SK-N-SH (cell line): ENCODE measurements at regions not wholly inside any gene's neighbourhood (a gene's known extent, or its start where the extent isn't known, plus 50 kb on each side); places are given as distances from the start of the nearest gene placed in this dataset.

Experiments
- CTCF ChIA-PET: fragments of 300-600, 350-600 bp; formaldehyde crosslinking; extraction: SDS; loops from one replicate; lab custom pipeline; 2021; lab: Yijun Ruan, JAX
- POLR2A ChIA-PET: fragments of 350-600 bp; sonication (Branson Sonifier 250); formaldehyde crosslinking; extraction: SDS; loops from one replicate; lab custom pipeline; 2020; ENCODE audit warnings: antibody characterized with exemption, inconsistent platforms; lab: Yijun Ruan, JAX
- DNase-seq: peaks from one replicate; pipeline ENCODE4 v3.0.0; 2012
- H2AFZ ChIP-seq: fragments of 200-600 bp; sonication (generic); 2 replicates; pipeline ENCODE4 v1.8.1; 2016; ENCODE audit warnings: antibody characterized with exemption, mild to moderate bottlenecking, low read depth
- H3F3A ChIP-seq: fragments of 200-600 bp; sonication (generic); replicated peaks from 2 replicates; pipeline ENCODE3; 2016; ENCODE audit warnings: antibody characterized with exemption, mild to moderate bottlenecking; ENCODE audit not compliant: insufficient read depth
- H3K27ac ChIP-seq, 2 experiments: fragments of 200-500 bp in 1 of 2; fragments of 200-600 bp in 1 of 2; sonication (Bioruptor generic) in 1 of 2; sonication (generic), shearing (Covaris generic) in 1 of 2; 2 replicates each; pipeline versions ENCODE4 v1.5.1 to v1.6.1; 2014 to 2016; ENCODE audit warnings: low read depth in 2 of 2, inconsistent platforms in 1 of 2, low read length in 1 of 2, mild to moderate bottlenecking in 1 of 2, mixed read lengths in 1 of 2
- H3K27me3 ChIP-seq: fragments of 200-600 bp; sonication (generic), shearing (Covaris generic); 2 replicates; pipeline ENCODE4 v1.6.1; 2016; ENCODE audit warnings: mixed run types; ENCODE audit not compliant: insufficient read depth
- H3K36me3 ChIP-seq, 2 experiments: fragments of 200-500 bp in 1 of 2; fragments of 200-600 bp in 1 of 2; sonication (Bioruptor generic) in 1 of 2; sonication (generic) in 1 of 2; replicated peaks in 1 of 2; 2 replicates each; pipeline versions ENCODE3 to v1.5.1; 2014 to 2016; ENCODE audit warnings: low read length in 1 of 2, mild to moderate bottlenecking in 1 of 2; ENCODE audit not compliant: insufficient read depth in 2 of 2, control insufficient read depth in 1 of 2
- H3K4me1 ChIP-seq, 2 experiments: fragments of 200-500 bp in 1 of 2; fragments of 200-600 bp in 1 of 2; sonication (Bioruptor generic) in 1 of 2; sonication (generic), shearing (Covaris generic) in 1 of 2; 2 replicates each; pipeline versions ENCODE4 v1.5.1 to v1.6.1; 2014 to 2016; ENCODE audit warnings: low read depth in 1 of 2, low read length in 1 of 2, mixed run types in 1 of 2; ENCODE audit not compliant: insufficient read depth in 2 of 2, control insufficient read depth in 1 of 2
- H3K4me2 ChIP-seq: fragments of 200-600 bp; sonication (generic), shearing (Covaris generic); 2 replicates; pipeline ENCODE4 v1.6.1; 2017; ENCODE audit warnings: mixed run types
- H3K4me3 ChIP-seq, 2 experiments: fragments of 200-500 bp in 1 of 2; fragments of 200-600 bp in 1 of 2; sonication (Bioruptor generic) in 1 of 2; sonication (generic), shearing (Covaris generic) in 1 of 2; 2 replicates each; pipeline versions ENCODE4 v1.5.1 to v1.8.1; 2014 to 2016; ENCODE audit warnings: low read depth in 2 of 2, inconsistent platforms in 1 of 2, low read length in 1 of 2, mild to moderate bottlenecking in 1 of 2, mixed read lengths in 1 of 2, moderate library complexity in 1 of 2
- H3K79me2 ChIP-seq: fragments of 200-600 bp; sonication (generic); 2 replicates; pipeline ENCODE4 v1.8.1; 2017; ENCODE audit warnings: mild to moderate bottlenecking; ENCODE audit not compliant: insufficient read depth
- H3K9ac ChIP-seq: fragments of 200-600 bp; sonication (generic); 2 replicates; pipeline ENCODE4 v1.6.1; 2017; ENCODE audit warnings: mixed run types
- H3K9me2 ChIP-seq: fragments of 200-600 bp; sonication (generic); 2 replicates; pipeline ENCODE4 v1.6.1; 2017; ENCODE audit warnings: mixed run types
- H3K9me3 ChIP-seq: fragments of 200-600 bp; sonication (generic); 2 replicates; pipeline ENCODE4 v1.6.1; 2017; ENCODE audit warnings: mixed run types, mild to moderate bottlenecking, moderate library complexity
- H4K20me1 ChIP-seq: fragments of 200-600 bp; sonication (generic); 2 replicates; pipeline ENCODE4 v1.6.1; 2017; ENCODE audit warnings: mild to moderate bottlenecking, mixed run types; ENCODE audit not compliant: insufficient read depth
- CTCF ChIP-seq: fragments of 200-600 bp; sonication (generic); IDR thresholded peaks from 2 replicates; pipeline ENCODE4 v1.6.1; 2017; ENCODE audit warnings: antibody characterized with exemption, mild to moderate bottlenecking, moderate library complexity
- ELF1 ChIP-seq: IDR thresholded peaks from 2 replicates; pipeline ENCODE4 v1.4.0; 2012
- FOXJ3 ChIP-seq: sonication (generic); formaldehyde crosslinking; IDR thresholded peaks from 2 replicates; pipeline ENCODE4 v1.5.1; 2020; ENCODE audit warnings: mild to moderate bottlenecking, missing genetic modification reagents
- RCOR1 ChIP-seq: fragments of 150-350 bp; IDR thresholded peaks from 2 replicates; pipeline ENCODE4 v1.6.1; 2017; ENCODE audit warnings: antibody characterized with exemption, low read length
- RFX5 ChIP-seq: IDR thresholded peaks from 2 replicates; pipeline ENCODE4 v1.6.1; 2012; ENCODE audit warnings: mild to moderate bottlenecking, improper control_type of control experiment, low read length
- TAF1 ChIP-seq: IDR thresholded peaks from 2 replicates; pipeline ENCODE4 v1.6.1; 2012; ENCODE audit warnings: low read depth, mild to moderate bottlenecking, low read length, moderate library complexity, borderline replicate concordance
- USF1 ChIP-seq: IDR thresholded peaks from 2 replicates; pipeline ENCODE4 v1.4.0; 2012; ENCODE audit warnings: low read depth, borderline replicate concordance
- WGBS: methylation state at CpG from one replicate; pipeline ENCODE4 v1.1.6; 2017; ENCODE audit warnings: low lambda C conversion rate; 5-methylcytosine and 5-hydroxymethylcytosine counted together
- TF ChIP-seq, protein P1 (sequence below): IDR thresholded peaks from 2 replicates; pipeline ENCODE4 v1.4.0; 2012; ENCODE audit warnings: low read depth, borderline replicate concordance

DNA sequence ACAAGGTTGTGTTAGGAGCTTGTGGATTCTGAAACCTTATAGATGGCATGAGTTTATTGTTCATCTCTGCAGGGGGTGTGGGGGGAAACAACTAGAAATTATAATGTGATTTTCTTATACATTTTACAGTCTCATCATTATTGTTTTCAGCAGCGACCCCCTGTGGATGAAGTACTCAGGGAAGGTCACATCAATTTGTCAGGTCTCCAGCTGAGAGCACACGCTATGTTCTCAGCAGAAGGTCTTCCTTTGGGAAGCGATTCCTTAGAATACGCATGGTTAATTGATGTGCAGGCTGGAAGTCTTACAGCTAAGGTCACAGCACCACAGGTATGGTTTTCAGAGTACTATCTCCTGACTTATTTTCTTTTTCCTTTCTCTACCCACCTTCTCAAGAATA, 72.2 kb downstream of the BLTP1 start:
- Histone ChIP-seq H3K79me2 (no peaks in the 10 kb centered on the region), H3K4me1 (no peaks in the 10 kb centered on the region), H3K27me3 (no peaks in the 10 kb centered on the region), H3K4me3 (no peak overlapping the region), H3K9ac (no peak overlapping the region), H3F3A (peaks cover 5% of the 10 kb centered on the region), H4K20me1 (no peaks in the 10 kb centered on the region), H3K4me2 (no peak overlapping the region), H3K27ac (no peak overlapping the region), H3K36me3 (peaks cover 65 to 67% of the 10 kb centered on the region in 2 experiments), H2AFZ (no peak overlapping the region), H3K9me2 (no peaks in the 10 kb centered on the region), H3K9me3 (no peaks in the 10 kb centered on the region)
- no peak for DNase-seq
- 97% methylated on average over 4 of the region's 4 CpGs for WGBS
- TF ChIP-seq RCOR1 (no peak), FOXJ3 (CRISPR knock-in tag) (no peak), RFX5 (no peak)
- POLR2A ChIA-PET: no interaction called here
- CTCF ChIA-PET: interaction anchor here (0.9 kb wide), 1 partner anchor 15 kb away, joined by 3 read pairs; no protein-coding TSS in a partner anchor

GRCh38 chr4:122227202-122227601, 75.1 kb downstream of the BLTP1 start:
- Histone ChIP-seq H3K36me3 (peaks cover 59 to 62% of the 10 kb centered on the region in 2 experiments), H3K4me1 (no peaks in the 10 kb centered on the region), H3K9me2 (no peaks in the 10 kb centered on the region), H4K20me1 (no peaks in the 10 kb centered on the region), H3K4me2 (no peak overlapping the region), H3K27ac (no peak overlapping the region), H3K79me2 (no peaks in the 10 kb centered on the region), H3K4me3 (no peak overlapping the region), H3K27me3 (no peaks in the 10 kb centered on the region), H3F3A (peaks cover 12% of the 10 kb centered on the region), H3K9me3 (no peaks in the 10 kb centered on the region), H2AFZ (no peak overlapping the region), H3K9ac (no peak overlapping the region)
- 94% methylated on average over 2 of the region's 2 CpGs for WGBS
- CTCF ChIA-PET: interaction anchor here (0.6 kb wide), 1 partner anchor 25 kb away, joined by 3 read pairs; no protein-coding TSS in a partner anchor
- POLR2A ChIA-PET: no interaction called here
- TF ChIP-seq ELF1 (no peak), CTCF (no peak), RFX5 (no peak), TAF1 (no peak), RCOR1 (no peak), USF1 (no peak)
- TF ChIP-seq, protein P1, sequence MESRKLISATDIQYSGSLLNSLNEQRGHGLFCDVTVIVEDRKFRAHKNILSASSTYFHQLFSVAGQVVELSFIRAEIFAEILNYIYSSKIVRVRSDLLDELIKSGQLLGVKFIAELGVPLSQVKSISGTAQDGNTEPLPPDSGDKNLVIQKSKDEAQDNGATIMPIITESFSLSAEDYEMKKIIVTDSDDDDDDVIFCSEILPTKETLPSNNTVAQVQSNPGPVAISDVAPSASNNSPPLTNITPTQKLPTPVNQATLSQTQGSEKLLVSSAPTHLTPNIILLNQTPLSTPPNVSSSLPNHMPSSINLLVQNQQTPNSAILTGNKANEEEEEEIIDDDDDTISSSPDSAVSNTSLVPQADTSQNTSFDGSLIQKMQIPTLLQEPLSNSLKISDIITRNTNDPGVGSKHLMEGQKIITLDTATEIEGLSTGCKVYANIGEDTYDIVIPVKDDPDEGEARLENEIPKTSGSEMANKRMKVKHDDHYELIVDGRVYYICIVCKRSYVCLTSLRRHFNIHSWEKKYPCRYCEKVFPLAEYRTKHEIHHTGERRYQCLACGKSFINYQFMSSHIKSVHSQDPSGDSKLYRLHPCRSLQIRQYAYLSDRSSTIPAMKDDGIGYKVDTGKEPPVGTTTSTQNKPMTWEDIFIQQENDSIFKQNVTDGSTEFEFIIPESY: no peak
- DNase-seq: no peak
